HUES6 (cell line): ENCODE measurements at regions not wholly inside any gene's neighbourhood (a gene's known extent, or its start where the extent isn't known, plus 50 kb on each side); places are given as distances from the start of the nearest gene placed in this dataset.

Source experiments
- H3K27ac ChIP-seq: 2 replicates; pipeline ENCODE4 v1.7.0; 2013; ENCODE audit warnings: low read depth, mild to moderate bottlenecking, low read length, inconsistent platforms
- H3K27me3 ChIP-seq: 2 replicates; pipeline ENCODE4 v1.6.1; 2013; ENCODE audit warnings: low read length; ENCODE audit not compliant: control insufficient read depth, insufficient read depth
- H3K36me3 ChIP-seq: 2 replicates; pipeline ENCODE4 v1.6.1; 2013; ENCODE audit warnings: low read length; ENCODE audit not compliant: control insufficient read depth, insufficient read depth
- H3K4me1 ChIP-seq: 2 replicates; pipeline ENCODE4 v1.6.1; 2013; ENCODE audit warnings: low read length; ENCODE audit not compliant: control insufficient read depth, insufficient read depth
- H3K4me3 ChIP-seq: 2 replicates; pipeline ENCODE4 v1.5.1; 2013; ENCODE audit warnings: low read depth, low read length
- H3K9ac ChIP-seq: one replicate; pipeline ENCODE4 v1.6.1; 2013; ENCODE audit warnings: mild to moderate bottlenecking, low read length
- H3K9me3 ChIP-seq: 2 replicates; pipeline ENCODE4 v1.6.1; 2013; ENCODE audit warnings: low read depth, low read length; ENCODE audit not compliant: control insufficient read depth, insufficient read depth

DNA sequence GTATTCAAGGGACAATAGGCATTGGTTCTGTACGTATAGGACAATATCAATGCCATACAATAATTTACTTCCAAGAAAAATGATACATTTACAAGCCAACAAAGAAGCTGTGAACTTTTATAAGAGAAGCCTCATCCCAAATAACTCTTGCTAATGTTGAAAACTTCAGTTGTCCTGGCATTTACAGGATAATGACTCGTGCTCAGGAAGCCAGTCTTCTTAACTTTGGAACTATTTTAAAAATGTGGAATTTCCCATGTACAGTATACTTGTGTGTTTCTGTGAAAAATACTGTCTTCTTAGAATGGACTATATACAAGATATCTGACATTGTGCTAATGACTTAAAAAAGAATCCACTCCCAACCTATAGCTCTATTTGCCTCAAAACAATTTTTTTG is 1479.3 kb upstream of the CDH9 start:
- H3K27me3 ChIP-seq = no peaks in the 10 kb centered on the region
- no peaks in the 10 kb centered on the region for H3K36me3 ChIP-seq
- no peaks in the 10 kb centered on the region; the same call in 1 of the 2 replicates for H3K9me3 ChIP-seq
- H3K4me1 ChIP-seq = peaks cover 10% of the 10 kb centered on the region; the same call in 1 of the 2 replicates
- no peak overlapping the region for H3K9ac ChIP-seq
- no peak overlapping the region for H3K4me3 ChIP-seq
- H3K27ac ChIP-seq = no peak overlapping the region

- H3K27me3 ChIP-seq = no peaks in the 10 kb centered on the region
- no peak overlapping the region for H3K9ac ChIP-seq
- no peak overlapping the region for H3K4me3 ChIP-seq
- no peaks in the 10 kb centered on the region; the same call in 1 of the 2 replicates for H3K9me3 ChIP-seq
- no peaks in the 10 kb centered on the region for H3K36me3 ChIP-seq
- peaks cover 11% of the 10 kb centered on the region; the same call in 1 of the 2 replicates for H3K4me1 ChIP-seq
- H3K27ac ChIP-seq = no peak overlapping the region
Observed at GRCh38 chr5:28516722-28517121, 1478.3 kb upstream of the CDH9 start.

DNA sequence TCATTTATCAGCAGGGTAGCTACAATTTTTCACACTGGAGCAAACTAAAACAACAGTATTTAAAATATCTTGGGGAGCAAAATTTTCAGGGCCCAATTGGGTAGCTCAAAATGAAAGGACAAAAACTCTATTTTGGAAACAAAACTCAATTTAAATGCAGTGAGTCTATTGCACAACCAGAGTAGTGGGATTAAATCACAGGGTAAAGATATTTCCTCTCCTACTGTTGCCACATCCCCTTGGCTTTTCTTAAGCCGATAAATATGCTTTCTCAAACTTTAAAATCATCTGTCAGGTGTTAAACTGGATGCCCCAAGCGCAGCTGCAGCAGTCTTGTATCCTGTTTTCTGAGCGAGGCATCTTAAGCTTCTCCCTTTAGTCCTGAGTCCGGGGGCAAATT is 1474.3 kb upstream of the CDH9 start:
- no peaks in the 10 kb centered on the region; the same call in none of the 2 replicates for H3K9me3 ChIP-seq
- H3K9ac ChIP-seq = no peak overlapping the region
- H3K4me1 ChIP-seq = peaks cover 11% of the 10 kb centered on the region; the same call in 1 of the 2 replicates
- no peak overlapping the region for H3K27ac ChIP-seq
- no peak overlapping the region for H3K4me3 ChIP-seq
- H3K27me3 ChIP-seq = no peaks in the 10 kb centered on the region
- H3K36me3 ChIP-seq = no peaks in the 10 kb centered on the region

DNA sequence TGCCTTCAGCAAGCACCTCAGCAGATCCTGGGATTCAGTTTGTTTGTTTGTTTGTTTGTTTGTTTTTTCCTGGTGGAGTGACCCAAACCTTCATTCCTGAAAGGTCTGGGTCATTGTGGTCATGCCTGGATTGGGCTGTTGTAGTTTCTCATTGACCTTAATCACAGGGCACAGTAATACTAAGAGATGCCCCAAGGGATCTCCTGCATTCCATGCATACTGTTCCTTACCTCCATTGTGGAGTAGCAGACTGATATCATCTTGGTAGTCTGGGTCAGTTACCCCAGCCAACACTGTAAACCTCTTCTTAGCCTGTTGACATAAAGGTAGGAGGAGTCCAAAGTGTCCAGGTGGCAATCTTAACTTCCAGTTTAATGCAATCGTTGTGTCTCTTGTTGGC is 1466.7 kb upstream of the CDH9 start:
- Histone ChIP-seq H3K27me3 (no peaks in the 10 kb centered on the region), H3K27ac (no peak overlapping the region), H3K4me1 (no peaks in the 10 kb centered on the region), H3K9ac (no peak overlapping the region), H3K4me3 (no peak overlapping the region), H3K36me3 (no peaks in the 10 kb centered on the region), H3K9me3 (peaks cover 2% of the 10 kb centered on the region; the same call in 1 of the 2 replicates)

DNA sequence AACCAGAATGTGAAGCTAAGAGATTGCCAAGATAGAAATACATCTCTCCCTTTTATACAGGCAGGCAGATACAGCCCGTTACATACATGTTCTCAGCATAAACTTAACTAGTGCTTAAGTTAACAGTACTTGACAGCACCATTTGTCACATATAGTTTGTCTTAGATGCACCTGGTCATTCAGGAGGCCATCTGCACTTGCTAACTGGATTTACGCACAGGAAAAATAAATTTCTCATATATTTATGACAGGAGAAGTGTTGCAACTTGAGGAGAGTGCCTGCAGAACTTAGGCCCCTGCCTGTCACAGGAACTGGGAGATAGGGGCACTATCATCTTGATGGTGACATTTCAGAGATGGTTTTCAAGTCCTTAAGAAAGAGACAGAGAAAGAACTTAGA is 1462.1 kb upstream of the CDH9 start:
- Histone ChIP-seq H3K36me3 (no peaks in the 10 kb centered on the region), H3K4me1 (peaks cover 3% of the 10 kb centered on the region; the same call in 1 of the 2 replicates), H3K9me3 (no peaks in the 10 kb centered on the region), H3K27ac (no peak overlapping the region), H3K4me3 (no peak overlapping the region), H3K9ac (no peak overlapping the region), H3K27me3 (no peaks in the 10 kb centered on the region)

GRCh38 chr5:28499766-28500290 is 1461.4 kb upstream of the CDH9 start:
- Histone ChIP-seq H3K36me3 (no peaks in the 10 kb centered on the region), H3K27ac (no peak overlapping the region), H3K9ac (no peak overlapping the region), H3K9me3 (no peaks in the 10 kb centered on the region), H3K4me1 (peaks cover 3% of the 10 kb centered on the region; the same call in 1 of the 2 replicates), H3K27me3 (no peaks in the 10 kb centered on the region), H3K4me3 (no peak overlapping the region)

GRCh38 chr5:28495876-28496275 is 1457.5 kb upstream of the CDH9 start:
- no peaks in the 10 kb centered on the region for H3K9me3 ChIP-seq
- H3K27me3 ChIP-seq = no peaks in the 10 kb centered on the region

DNA sequence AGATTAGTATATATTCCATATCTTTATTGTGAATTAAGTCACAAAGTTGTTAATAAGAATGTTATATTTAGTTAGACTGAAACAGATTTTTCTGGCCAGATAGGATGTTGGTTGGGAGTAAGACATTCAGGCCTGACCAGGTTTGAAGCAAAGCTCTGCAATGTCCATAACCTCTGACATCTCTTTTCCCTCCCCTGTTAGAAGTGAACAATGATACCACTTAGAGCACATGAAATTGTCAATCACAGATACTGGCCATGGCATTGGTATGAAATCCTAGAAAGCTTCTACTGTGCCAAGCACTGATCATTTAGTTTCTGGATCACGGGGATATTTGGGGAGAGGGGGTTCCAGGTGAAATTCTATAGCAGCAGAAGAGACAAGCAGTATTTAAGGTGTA is 1455.1 kb upstream of the CDH9 start:
- H3K27me3 ChIP-seq = no peaks in the 10 kb centered on the region
- no peak overlapping the region for H3K4me3 ChIP-seq
- H3K4me1 ChIP-seq = peaks cover 8% of the 10 kb centered on the region; the same call in 1 of the 2 replicates
- no peak overlapping the region for H3K9ac ChIP-seq
- H3K27ac ChIP-seq = no peak overlapping the region
- no peaks in the 10 kb centered on the region for H3K9me3 ChIP-seq
- H3K36me3 ChIP-seq = no peaks in the 10 kb centered on the region

More at GRCh38 chr5:28495876-28496275, 1457.5 kb upstream of the CDH9 start:
- no peaks in the 10 kb centered on the region for H3K36me3 ChIP-seq
- no peak overlapping the region for H3K27ac ChIP-seq
- H3K9ac ChIP-seq = no peak overlapping the region
- no peak overlapping the region for H3K4me3 ChIP-seq
- H3K4me1 ChIP-seq = peaks cover 3% of the 10 kb centered on the region; the same call in 1 of the 2 replicates

- no peak overlapping the region for H3K9ac ChIP-seq
- H3K27ac ChIP-seq = no peak overlapping the region
- H3K4me1 ChIP-seq = peaks cover 9% of the 10 kb centered on the region; the same call in 1 of the 2 replicates
- no peaks in the 10 kb centered on the region for H3K36me3 ChIP-seq
- H3K27me3 ChIP-seq = no peaks in the 10 kb centered on the region
- no peaks in the 10 kb centered on the region for H3K9me3 ChIP-seq
- no peak overlapping the region for H3K4me3 ChIP-seq
Observed at GRCh38 chr5:28488752-28489151, 1450.4 kb upstream of the CDH9 start.

GRCh38 chr5:28483327-28484025 is 1445.1 kb upstream of the CDH9 start:
- Histone ChIP-seq H3K36me3 (no peaks in the 10 kb centered on the region), H3K4me3 (no peak overlapping the region), H3K27me3 (no peaks in the 10 kb centered on the region), H3K9me3 (no peaks in the 10 kb centered on the region), H3K27ac (no peak overlapping the region), H3K4me1 (peaks cover 4% of the 10 kb centered on the region; the same call in 1 of the 2 replicates), H3K9ac (no peak overlapping the region)

- Histone ChIP-seq H3K4me3 (no peak overlapping the region), H3K27me3 (no peaks in the 10 kb centered on the region), H3K27ac (no peak overlapping the region), H3K4me1 (no peaks in the 10 kb centered on the region), H3K9ac (no peak overlapping the region), H3K9me3 (no peaks in the 10 kb centered on the region), H3K36me3 (no peaks in the 10 kb centered on the region)
Observed at GRCh38 chr5:28473531-28474107, 1435.2 kb upstream of the CDH9 start.
